Lung (tissue), 11 donors: ENCODE measurements at regions not wholly inside any gene's neighbourhood (a gene's known extent, or its start where the extent isn't known, plus 50 kb on each side); places are given as distances from the start of the nearest gene placed in this dataset.
"Not testable (repeated sequence)": the region's sequence is repeated elsewhere in the genome, so short reads cannot be mapped to it uniquely, and the experiment has no call there.

Source experiments
- ATAC-seq: fragments of 200-7000 bp; cut with Tn5 transposase; one replicate; pipeline ENCODE4 v1.9.1; 2020; ENCODE audit warnings: moderate number of reproducible peaks; ENCODE audit not compliant: insufficient read depth, low FRiP score
- DNase-seq, 3 donors: peaks; one replicate each; pipeline ENCODE4 v3.0.0-alpha.2; 2013 to 2017
- H3K27ac ChIP-seq, 2 donors: one replicate each; pipeline ENCODE4 v1.5.1; 2013; ENCODE audit warnings: mild to moderate bottlenecking in 2 of 2, moderate library complexity in 2 of 2, control low read depth in 1 of 2, inconsistent platforms in 1 of 2, low read depth in 1 of 2, low read length in 1 of 2
- H3K27me3 ChIP-seq, 3 donors: one replicate each; pipeline ENCODE4 v1.5.1; 2013; ENCODE audit warnings: low read length in 2 of 3; ENCODE audit not compliant: control insufficient read depth in 3 of 3, insufficient read depth in 3 of 3
- H3K36me3 ChIP-seq, 4 donors: one replicate each; pipeline ENCODE4 v1.5.1; 2013; ENCODE audit warnings: low read length in 4 of 4, mild to moderate bottlenecking in 1 of 4, moderate library complexity in 1 of 4; ENCODE audit not compliant: control insufficient read depth in 4 of 4, insufficient read depth in 4 of 4
- H3K4me1 ChIP-seq, 5 donors: one replicate each; pipeline ENCODE4 v1.5.1; 2013; ENCODE audit warnings: low read length in 5 of 5, mild to moderate bottlenecking in 2 of 5, moderate library complexity in 1 of 5; ENCODE audit not compliant: control insufficient read depth in 5 of 5, insufficient read depth in 5 of 5
- H3K4me3 ChIP-seq: one replicate; pipeline ENCODE4 v1.5.1; 2013; ENCODE audit warnings: mild to moderate bottlenecking, control low read depth, moderate library complexity
- H3K9ac ChIP-seq, 2 donors: one replicate each; pipeline ENCODE4 v1.5.1; 2013; ENCODE audit warnings: low read length in 2 of 2, control low read depth in 1 of 2; ENCODE audit not compliant: insufficient read depth in 1 of 2
- H3K9me3 ChIP-seq, 4 donors: one replicate each; pipeline ENCODE4 v1.5.1; 2013; ENCODE audit warnings: low read length in 3 of 4, mild to moderate bottlenecking in 1 of 4, moderate library complexity in 1 of 4; ENCODE audit not compliant: control insufficient read depth in 4 of 4, insufficient read depth in 3 of 4
- CTCF ChIP-seq: IDR thresholded peaks from 2 replicates; pipeline ENCODE4 v1.5.1; 2012; ENCODE audit warnings: mild to moderate bottlenecking; ENCODE audit errors: control extremely low read depth, extremely low read depth
- WGBS, 2 donors: extraction: QIAGEN DNeasy Blood & Tissue Kit; methylation state at CpG; one replicate each; pipeline ENCODE4 v1.1.7; 2013; 5-methylcytosine and 5-hydroxymethylcytosine counted together
- donor health status: control.
- donor health status: control.
- donor health status: Bipolar disorder and iron deficiency.
- donor health status: healthy.
- donor health status: DM: yes; HTN: yes; CAD: no.

- Histone ChIP-seq H3K27me3 (no peaks in the 10 kb centered on the region), H3K4me1 (no peaks in the 10 kb centered on the region), H3K36me3 (no peaks in the 10 kb centered on the region), H3K4me3 (no peak overlapping the region), H3K9me3 (no peaks in the 10 kb centered on the region), H3K27ac (no peak overlapping the region), H3K9ac (no peak overlapping the region)
- no peak for TF ChIP-seq CTCF
- 49 to 54% methylated on average over 5 of the region's 5 CpGs for WGBS, 2 donors
- ATAC-seq (no peak), DNase-seq (no peak)
These were observed 512.6 kb downstream of the RERGL start for GRCh38 chr12:17577405-17577804.

- H3K9me3 ChIP-seq, result no peaks in the 10 kb centered on the region
- no peaks in the 10 kb centered on the region for H3K36me3 ChIP-seq
- no peak overlapping the region for H3K9ac ChIP-seq
- DNase-seq (no peak), ATAC-seq (no peak)
- no peak overlapping the region for H3K4me3 ChIP-seq
- H3K4me1 ChIP-seq, result no peaks in the 10 kb centered on the region
- no peak for TF ChIP-seq CTCF
- no peaks in the 10 kb centered on the region for H3K27me3 ChIP-seq
- H3K27ac ChIP-seq, result no peak overlapping the region
These were observed 517.7 kb downstream of the RERGL start for GRCh38 chr12:17572250-17572649.

GRCh38 chr12:17571047-17571446, 518.9 kb downstream of the RERGL start:
- H3K27me3 ChIP-seq, result no peaks in the 10 kb centered on the region
- TF ChIP-seq CTCF, result no peak
- H3K36me3 ChIP-seq, result no peaks in the 10 kb centered on the region
- H3K9ac ChIP-seq, result no peak overlapping the region
- DNase-seq, result no peak
- no peak overlapping the region for H3K27ac ChIP-seq
- no peaks in the 10 kb centered on the region for H3K4me1 ChIP-seq
- WGBS, 2 donors, result 54 to 69% methylated on average over 2 of the region's 2 CpGs
- H3K9me3 ChIP-seq, result no peaks in the 10 kb centered on the region
- H3K4me3 ChIP-seq, result no peak overlapping the region
- no peak for ATAC-seq

- not testable (repeated sequence) for H3K27ac ChIP-seq, H3K4me3 ChIP-seq, H3K9me3 ChIP-seq, H3K9ac ChIP-seq, ATAC-seq, H3K36me3 ChIP-seq, DNase-seq, H3K4me1 ChIP-seq, H3K27me3 ChIP-seq
- 78 to 93% methylated on average over 8 of the region's 8 CpGs for WGBS, 2 donors
These were observed 525.4 kb downstream of the RERGL start for GRCh38 chr12:17564630-17565029.
